HG02759 (cell line): ENCODE measurements at regions not wholly inside any gene's neighbourhood (a gene's known extent, or its start where the extent isn't known, plus 50 kb on each side); places are given as distances from the start of the nearest gene placed in this dataset.
"Not testable (repeated sequence)": the region's sequence is repeated elsewhere in the genome, so short reads cannot be mapped to it uniquely, and the experiment has no call there.

ENCODE experiments used
- ATAC-seq: cut with Tn5 transposase; IDR thresholded peaks from one replicate; pipeline ENCODE4 v1.9.1; 2021; ENCODE audit warnings: mild to moderate bottlenecking, moderate library complexity; ENCODE audit not compliant: unreplicated experiment

- ATAC-seq, result no peak
These were observed 70.8 kb upstream of the CASZ1 start for GRCh38 chr1:10867138-10867721.

GRCh38 chr1:10867914-10868598 is 71.6 kb upstream of the CASZ1 start:
- ATAC-seq, result no peak

DNA sequence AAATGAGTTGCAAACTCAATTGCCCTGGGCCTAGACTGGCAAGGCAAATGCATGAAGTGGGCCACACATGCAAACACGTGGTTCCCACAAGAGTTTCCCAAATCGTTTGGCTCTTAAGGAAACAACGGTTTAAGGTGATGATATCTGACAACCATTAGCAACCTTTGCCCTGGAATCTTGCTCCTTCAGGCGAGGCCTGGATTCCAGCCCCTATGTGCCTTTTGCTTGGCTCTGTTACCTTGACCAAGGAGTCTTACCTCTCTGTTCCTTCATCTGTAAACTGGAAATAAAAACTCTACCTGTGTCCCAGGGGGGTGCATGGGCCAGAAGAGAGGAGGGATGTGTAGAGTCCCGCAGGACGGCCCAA is 72.1 kb upstream of the CASZ1 start:
- no peak for ATAC-seq

- no peak for ATAC-seq
These were observed 73.5 kb upstream of the CASZ1 start for GRCh38 chr1:10869933-10870332.

GRCh38 chr1:10870493-10871096 is 74.1 kb upstream of the CASZ1 start:
- ATAC-seq, result no peak

DNA sequence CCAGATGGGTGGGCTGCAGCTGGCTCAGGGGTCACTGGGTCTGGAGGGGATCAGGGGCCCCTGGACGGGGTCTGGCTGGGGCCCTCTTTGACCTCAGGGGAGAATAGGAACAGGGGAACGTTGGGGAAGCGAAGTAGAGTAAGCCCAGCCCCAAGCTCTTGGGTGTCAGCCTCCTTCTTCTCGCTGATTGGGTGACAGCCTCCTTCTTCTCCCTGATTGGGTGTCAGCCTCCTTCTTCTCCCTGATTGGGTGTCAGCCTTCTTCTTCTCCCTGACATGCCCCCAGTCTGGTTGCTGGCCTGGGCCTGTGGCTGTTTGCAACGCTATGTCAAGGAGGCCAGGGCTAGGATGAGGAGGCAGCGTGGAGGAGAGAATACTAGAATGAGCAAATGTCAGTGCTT is 76.7 kb upstream of the CASZ1 start:
- ATAC-seq, result no peak

- no peak for ATAC-seq
These were observed 77.9 kb upstream of the CASZ1 start for GRCh38 chr1:10874351-10874750.

DNA sequence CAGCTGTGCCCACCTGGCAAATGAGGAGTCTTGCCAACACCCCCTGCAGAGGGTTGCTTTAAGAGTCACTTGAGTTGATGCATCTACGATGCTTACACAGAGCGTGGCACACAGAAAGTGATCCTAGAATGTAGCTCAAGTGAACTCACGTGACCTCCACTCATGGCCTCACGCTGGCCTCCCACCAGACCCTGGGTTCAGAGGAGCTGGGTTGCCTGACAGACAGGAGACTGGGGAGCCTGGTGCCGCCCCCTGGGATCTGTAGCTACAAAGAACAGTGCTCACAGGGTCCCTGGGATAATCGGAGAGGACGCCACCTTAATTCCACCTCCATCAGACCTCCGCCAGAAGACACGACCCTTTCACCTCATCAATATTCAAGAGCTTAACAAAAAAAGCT is 81.4 kb upstream of the CASZ1 start:
- ATAC-seq, result no peak

- ATAC-seq, result no peak
These were observed 82.0 kb upstream of the CASZ1 start for GRCh38 chr1:10878469-10878868.

- ATAC-seq, result no peak
These were observed 83.6 kb upstream of the CASZ1 start for GRCh38 chr1:10880063-10880462.

- ATAC-seq, result no peak
These were observed 84.6 kb upstream of the CASZ1 start for GRCh38 chr1:10881046-10881445.

GRCh38 chr1:10882069-10882468 is 85.6 kb upstream of the CASZ1 start:
- ATAC-seq, result no peak

GRCh38 chr1:10887032-10887431 is 90.6 kb upstream of the CASZ1 start:
- not testable (repeated sequence) for ATAC-seq

GRCh38 chr1:10888291-10888690 is 91.8 kb upstream of the CASZ1 start:
- ATAC-seq, result no peak

- ATAC-seq, result no peak
These were observed 92.6 kb upstream of the CASZ1 start for GRCh38 chr1:10888791-10889649.

GRCh38 chr1:10889650-10890353 is 93.4 kb upstream of the CASZ1 start:
- ATAC-seq, result no peak

DNA sequence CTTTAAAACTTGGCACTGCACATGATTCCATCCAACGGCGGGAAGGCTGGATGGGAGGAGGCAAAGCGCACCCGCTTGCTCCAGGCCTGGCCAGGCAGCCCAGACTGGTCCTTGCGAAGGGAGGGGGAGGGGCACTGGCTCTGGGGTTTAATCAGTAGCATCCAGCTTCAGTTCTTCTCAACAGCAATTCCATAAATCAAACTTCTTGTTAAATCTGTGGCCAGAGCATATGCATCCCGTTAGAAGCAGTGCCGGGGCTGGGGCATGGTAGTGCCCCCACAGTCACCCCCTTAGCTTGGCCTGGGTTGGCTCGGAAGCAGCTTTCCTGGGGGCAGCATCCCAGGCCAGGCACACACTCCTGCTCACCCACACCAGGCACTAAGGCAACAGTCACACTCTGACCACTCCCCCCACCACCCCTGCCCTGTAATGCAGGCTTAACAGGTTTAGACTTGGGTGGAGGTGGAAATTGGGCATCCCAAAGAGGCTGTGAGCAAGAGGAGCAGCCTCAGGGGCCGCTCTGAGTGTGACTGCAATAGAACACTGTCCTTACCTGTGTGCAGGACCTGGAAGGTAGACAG is 94.1 kb upstream of the CASZ1 start:
- no peak for ATAC-seq

- no peak for ATAC-seq
These were observed 94.6 kb upstream of the CASZ1 start for GRCh38 chr1:10891091-10891490.

- no peak for ATAC-seq
These were observed 96.0 kb upstream of the CASZ1 start for GRCh38 chr1:10892138-10893065.

GRCh38 chr1:10895621-10896020 is 99.2 kb upstream of the CASZ1 start:
- ATAC-seq, result no peak
